ENCODE measurements at regions not wholly inside any gene's neighbourhood (a gene's known extent, or its start where the extent isn't known, plus 50 kb on each side); places are given as distances from the start of the nearest gene placed in this dataset.

DNA sequence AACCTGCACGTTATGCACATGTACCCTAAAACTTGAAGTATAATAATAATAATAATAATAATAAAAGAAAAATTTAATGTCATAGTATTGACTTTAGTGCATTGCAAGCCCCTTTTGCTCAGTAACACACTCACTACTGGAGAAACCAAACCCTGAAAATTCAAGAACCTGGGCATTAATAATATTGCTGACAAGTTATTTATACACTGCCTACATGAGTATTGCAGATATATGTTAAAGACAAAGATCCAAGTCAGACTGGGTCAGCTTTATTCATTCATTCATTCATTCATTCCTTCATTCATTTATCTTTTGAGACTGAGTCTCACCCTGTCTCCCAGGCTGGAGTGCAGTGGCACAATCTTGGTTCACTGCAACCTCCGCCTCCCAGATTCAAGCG, 1711.2 kb downstream of the TP53TG3F start:
- POLR2A ChIA-PET: no interaction called here

DNA sequence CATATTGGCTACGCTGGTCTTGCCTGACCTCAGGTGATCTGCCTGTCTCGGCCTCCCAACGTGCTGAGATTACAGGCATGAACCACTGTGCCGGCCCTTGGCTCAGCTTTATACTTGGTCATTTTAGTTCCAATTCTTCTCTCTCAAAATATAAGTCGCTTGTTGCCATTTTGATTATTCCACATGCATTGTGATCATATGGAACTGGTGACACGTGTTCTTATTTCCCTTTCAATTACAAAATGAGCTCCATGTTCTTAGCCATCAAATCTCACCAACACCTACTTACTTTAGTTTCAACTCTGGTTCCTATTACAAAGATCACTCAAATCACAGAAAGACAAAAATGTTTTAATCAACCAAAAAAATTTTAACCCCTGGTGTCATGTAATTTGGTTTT, 1711.7 kb downstream of the TP53TG3F start:
- ChIA-PET POLR2A (no interaction called here), CTCF (no interaction called here)
- TF ChIP-seq, protein P1, sequence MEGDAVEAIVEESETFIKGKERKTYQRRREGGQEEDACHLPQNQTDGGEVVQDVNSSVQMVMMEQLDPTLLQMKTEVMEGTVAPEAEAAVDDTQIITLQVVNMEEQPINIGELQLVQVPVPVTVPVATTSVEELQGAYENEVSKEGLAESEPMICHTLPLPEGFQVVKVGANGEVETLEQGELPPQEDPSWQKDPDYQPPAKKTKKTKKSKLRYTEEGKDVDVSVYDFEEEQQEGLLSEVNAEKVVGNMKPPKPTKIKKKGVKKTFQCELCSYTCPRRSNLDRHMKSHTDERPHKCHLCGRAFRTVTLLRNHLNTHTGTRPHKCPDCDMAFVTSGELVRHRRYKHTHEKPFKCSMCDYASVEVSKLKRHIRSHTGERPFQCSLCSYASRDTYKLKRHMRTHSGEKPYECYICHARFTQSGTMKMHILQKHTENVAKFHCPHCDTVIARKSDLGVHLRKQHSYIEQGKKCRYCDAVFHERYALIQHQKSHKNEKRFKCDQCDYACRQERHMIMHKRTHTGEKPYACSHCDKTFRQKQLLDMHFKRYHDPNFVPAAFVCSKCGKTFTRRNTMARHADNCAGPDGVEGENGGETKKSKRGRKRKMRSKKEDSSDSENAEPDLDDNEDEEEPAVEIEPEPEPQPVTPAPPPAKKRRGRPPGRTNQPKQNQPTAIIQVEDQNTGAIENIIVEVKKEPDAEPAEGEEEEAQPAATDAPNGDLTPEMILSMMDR (IDR thresholded peaks at IDR 0.05; ENCODE audit: insufficient read depth in 1 of 2, low read depth in 1 of 2, low read length in 1 of 2, severe bottlenecking in 1 of 2, unreplicated experiment in 1 of 2): no peak
- H3K27ac Mint-ChIP-seq (ENCODE audit: unreplicated experiment): no peak overlapping the region
- no peaks in the 10 kb centered on the region for H3K27me3 ChIP-seq (replicated peaks; ENCODE audit: control insufficient read depth, insufficient read depth, low read length)
- no peaks in the 10 kb centered on the region for H3K36me3 Mint-ChIP-seq (ENCODE audit: insufficient read depth, unreplicated experiment)
- intact Hi-C loops (cut with micrococcal nuclease; ENCODE audit: unreplicated experiment): no loop called here
- BruUV-seq (replicated peaks): no TSS peak
- H3K4me3 ChIP-seq (ENCODE audit: low read depth, low read length): no peak overlapping the region
- H3K4me1 ChIP-seq: no peaks in the 10 kb centered on the region
- H3K9me3 ChIP-seq: no peaks in the 10 kb centered on the region
- peaks cover 8% of the 10 kb centered on the region for H3K9me3 Mint-ChIP-seq (ENCODE audit: unreplicated experiment)
- H3K4me1 Mint-ChIP-seq (ENCODE audit: low read depth, unreplicated experiment): no peaks in the 10 kb centered on the region
- H3K36me3 ChIP-seq (ENCODE audit: control insufficient read depth, insufficient read depth, low read length): no peaks in the 10 kb centered on the region
- H3K27me3 Mint-ChIP-seq (ENCODE audit: insufficient read depth, unreplicated experiment): no peaks in the 10 kb centered on the region
- no peak overlapping the region for H3K4me3 Mint-ChIP-seq (ENCODE audit: unreplicated experiment)
- DNase-seq: no peak

More for the DNA sequence above, 1711.2 kb downstream of the TP53TG3F start:
- H3K4me3 Mint-ChIP-seq (ENCODE audit: unreplicated experiment): no peak overlapping the region
- H3K36me3 ChIP-seq (ENCODE audit: control insufficient read depth, insufficient read depth, low read length): no peaks in the 10 kb centered on the region
- H3K9me3 ChIP-seq: no peaks in the 10 kb centered on the region
- no peaks in the 10 kb centered on the region for H3K36me3 Mint-ChIP-seq (ENCODE audit: insufficient read depth, unreplicated experiment)
- CTCF ChIA-PET: no interaction called here
- H3K9me3 Mint-ChIP-seq (ENCODE audit: unreplicated experiment): peaks cover 11% of the 10 kb centered on the region
- no peaks in the 10 kb centered on the region for H3K4me1 ChIP-seq
- intact Hi-C loops (cut with micrococcal nuclease; ENCODE audit: unreplicated experiment): no loop called here
- H3K27ac Mint-ChIP-seq (ENCODE audit: unreplicated experiment): no peak overlapping the region
- H3K27me3 Mint-ChIP-seq (ENCODE audit: insufficient read depth, unreplicated experiment): no peaks in the 10 kb centered on the region
- no peak overlapping the region for H3K4me3 ChIP-seq (ENCODE audit: low read depth, low read length)
- DNase-seq: no peak
- TF ChIP-seq, protein P1 (IDR thresholded peaks at IDR 0.05; ENCODE audit: insufficient read depth in 1 of 2, low read depth in 1 of 2, low read length in 1 of 2, severe bottlenecking in 1 of 2, unreplicated experiment in 1 of 2): no peak
- no peaks in the 10 kb centered on the region for H3K4me1 Mint-ChIP-seq (ENCODE audit: low read depth, unreplicated experiment)
- H3K27me3 ChIP-seq (replicated peaks; ENCODE audit: control insufficient read depth, insufficient read depth, low read length): no peaks in the 10 kb centered on the region
- no TSS peak for BruUV-seq (replicated peaks)

DNA sequence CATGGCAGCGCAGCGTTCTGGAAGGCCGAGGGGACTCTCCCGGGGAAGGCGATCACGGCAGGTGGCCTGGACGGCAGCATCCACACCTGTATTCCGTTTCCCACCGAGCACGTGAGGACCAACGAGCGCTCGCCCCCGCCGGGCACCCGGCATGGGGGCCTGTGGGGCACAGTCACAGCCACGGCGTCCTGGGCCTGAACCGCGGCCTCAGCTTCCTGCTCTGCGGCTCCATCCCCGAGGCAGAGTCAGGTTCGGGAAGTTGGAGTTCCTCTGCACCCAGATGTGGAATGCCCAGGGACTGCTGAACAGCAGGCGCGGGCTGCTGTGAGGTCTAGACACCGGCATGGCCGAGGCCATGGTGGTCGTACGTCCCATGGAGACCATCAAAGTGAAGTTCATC, 1713.9 kb downstream of the TP53TG3F start:
- TF ChIP-seq, protein P1 (IDR thresholded peaks at IDR 0.05; ENCODE audit: insufficient read depth in 1 of 2, low read depth in 1 of 2, low read length in 1 of 2, severe bottlenecking in 1 of 2, unreplicated experiment in 1 of 2): no peak
- Mint-ChIP-seq H3K4me3 (ENCODE audit: unreplicated experiment) (no peak overlapping the region), H3K27ac (ENCODE audit: unreplicated experiment) (no peak overlapping the region), H3K27me3 (ENCODE audit: insufficient read depth, unreplicated experiment) (no peaks in the 10 kb centered on the region), H3K9me3 (ENCODE audit: unreplicated experiment) (no peaks in the 10 kb centered on the region), H3K36me3 (ENCODE audit: insufficient read depth, unreplicated experiment) (no peaks in the 10 kb centered on the region), H3K4me1 (ENCODE audit: low read depth, unreplicated experiment) (no peaks in the 10 kb centered on the region)
- no peaks in the 10 kb centered on the region for H3K4me1 ChIP-seq
- POLR2A ChIA-PET: no interaction called here
- H3K4me3 ChIP-seq (ENCODE audit: low read depth, low read length): no peak overlapping the region
- no peaks in the 10 kb centered on the region for H3K27me3 ChIP-seq (replicated peaks; ENCODE audit: control insufficient read depth, insufficient read depth, low read length)
- no peaks in the 10 kb centered on the region for H3K9me3 ChIP-seq
- no TSS peak for BruUV-seq (replicated peaks)
- intact Hi-C loops (cut with micrococcal nuclease; ENCODE audit: unreplicated experiment): no loop called here
- CTCF ChIA-PET: no interaction called here
- no peaks in the 10 kb centered on the region for H3K36me3 ChIP-seq (ENCODE audit: control insufficient read depth, insufficient read depth, low read length)
- no peak for DNase-seq
